B cell (primary cell): ENCODE measurements at regions not wholly inside any gene's neighbourhood (a gene's known extent, or its start where the extent isn't known, plus 50 kb on each side); places are given as distances from the start of the nearest gene placed in this dataset.

Experiments
- ATAC-seq: fragments of 200-7000 bp; cut with Tn5 transposase; one replicate; pipeline ENCODE4 v1.10.0; 2021; ENCODE audit warnings: low read depth, mild to moderate bottlenecking, moderate number of reproducible peaks, moderate library complexity
- CTCF ChIA-PET: fragments of 350-600 bp; sonication (Branson Sonifier 250); formaldehyde crosslinking; loops from one replicate; lab custom pipeline; 2021; ENCODE audit warnings: antibody characterized with exemption, inconsistent platforms; lab: Charles Lee
- POLR2A ChIA-PET: fragments of 350-600 bp; sonication (Branson Sonifier 250); formaldehyde crosslinking; loops from one replicate; lab custom pipeline; 2021; ENCODE audit warnings: antibody characterized with exemption; lab: Charles Lee
- DNase-seq: peaks from one replicate; pipeline ENCODE4 v3.0.0; 2013
- H2AFZ ChIP-seq: 2 replicates; pipeline ENCODE4 v1.6.1; 2012; ENCODE audit warnings: mild to moderate bottlenecking, low read depth, low read length; ENCODE audit not compliant: insufficient read depth, poor library complexity, severe bottlenecking
- H3K27ac ChIP-seq, 2 donors: 1 replicate in 1 of 2; 2 replicates in 1 of 2; pipeline ENCODE4 v1.5.1; 2012 to 2013; ENCODE audit warnings: low read length in 2 of 2, mild to moderate bottlenecking in 2 of 2, moderate library complexity in 1 of 2
- H3K27me3 ChIP-seq, 4 experiments: fragments of 200-600 bp in 1 of 4; sonication (generic) in 1 of 4; replicated peaks in 1 of 4; 1 replicate in 2 of 4; 2 replicates in 2 of 4; pipeline versions ENCODE4 v1.6.1 to v1.7.0; 2013 to 2016; ENCODE audit warnings: low read length in 3 of 4, mild to moderate bottlenecking in 2 of 4, mixed read lengths in 1 of 4, moderate library complexity in 1 of 4; ENCODE audit not compliant: insufficient read depth in 4 of 4, control insufficient read depth in 3 of 4; ENCODE audit errors: control extremely low read depth in 1 of 4
- H3K36me3 ChIP-seq, 2 experiments: replicated peaks in 1 of 2; 1 replicate in 1 of 2; 2 replicates in 1 of 2; pipeline versions ENCODE4 v1.6.1 to v1.7.1; 2013; ENCODE audit warnings: low read length in 1 of 2; ENCODE audit not compliant: insufficient read depth in 2 of 2, control insufficient read depth in 1 of 2; ENCODE audit errors: control extremely low read depth in 1 of 2, extremely low read depth in 1 of 2
- H3K4me1 ChIP-seq, 2 donors: fragments of 200-600 bp in 1 of 2; sonication (generic) in 1 of 2; 1 replicate in 1 of 2; 2 replicates in 1 of 2; pipeline versions ENCODE4 v1.5.1 to v1.6.1; 2013 to 2017; ENCODE audit warnings: low read length in 2 of 2; ENCODE audit not compliant: control insufficient read depth in 2 of 2, insufficient read depth in 2 of 2
- H3K4me2 ChIP-seq: replicated peaks from 2 replicates; pipeline ENCODE3; 2012; ENCODE audit warnings: mild to moderate bottlenecking, low read depth, low read length; ENCODE audit not compliant: poor library complexity, severe bottlenecking
- H3K4me3 ChIP-seq, 5 experiments: fragments of 200-600 bp in 1 of 5; sonication (generic) in 1 of 5; 1 replicate in 3 of 5; 2 replicates in 2 of 5; pipeline versions ENCODE4 v1.5.1 to v1.7.0; 2011 to 2016; ENCODE audit warnings: low read length in 4 of 5, mild to moderate bottlenecking in 4 of 5, low read depth in 2 of 5, control low read depth in 1 of 5, moderate library complexity in 1 of 5; ENCODE audit not compliant: insufficient read depth in 1 of 5; ENCODE audit errors: control extremely low read depth in 1 of 5, extremely low read depth in 1 of 5
- H3K79me2 ChIP-seq: fragments of 200-600 bp; sonication (generic); one replicate; pipeline ENCODE4 v1.6.0; 2016; ENCODE audit warnings: low read length; ENCODE audit not compliant: control insufficient read depth, insufficient read depth
- H3K9ac ChIP-seq: fragments of 200-600 bp; sonication (generic); 2 replicates; pipeline ENCODE4 v1.6.1; 2017; ENCODE audit warnings: mild to moderate bottlenecking, low read length, moderate library complexity
- H3K9me3 ChIP-seq, 3 donors: one replicate each; pipeline versions ENCODE4 v1.6.1 to v1.7.1; 2013; ENCODE audit warnings: low read length in 2 of 3; ENCODE audit not compliant: control insufficient read depth in 2 of 3, insufficient read depth in 1 of 3; ENCODE audit errors: control extremely low read depth in 1 of 3
- H4K20me1 ChIP-seq: 2 replicates; pipeline ENCODE4 v1.6.0; 2012; ENCODE audit warnings: mild to moderate bottlenecking, low read length; ENCODE audit not compliant: insufficient read depth, control insufficient read depth, poor library complexity, severe bottlenecking
- H3K27ac Mint-ChIP-seq: one replicate; pipeline ENCODE4 v1.8.0; 2021; ENCODE audit warnings: mixed read lengths
- H3K27me3 Mint-ChIP-seq: one replicate; pipeline ENCODE4 v1.8.0; 2021; ENCODE audit warnings: mixed read lengths
- H3K4me1 Mint-ChIP-seq: one replicate; pipeline ENCODE4 v1.8.0; 2021; ENCODE audit warnings: mixed read lengths
- H3K4me3 Mint-ChIP-seq: one replicate; pipeline ENCODE4 v1.8.0; 2021; ENCODE audit warnings: mixed read lengths
- H3K9me3 Mint-ChIP-seq: one replicate; pipeline ENCODE4 v1.8.0; 2022; ENCODE audit warnings: mixed read lengths; ENCODE audit not compliant: insufficient read depth
- EZH2 ChIP-seq: IDR thresholded peaks from 2 replicates; pipeline ENCODE4 v1.6.1; 2012; ENCODE audit warnings: borderline replicate concordance, low read depth, mild to moderate bottlenecking, moderate library complexity, low read length; ENCODE audit not compliant: insufficient read depth, poor library complexity, severe bottlenecking
- WGBS: methylation state at CpG from one replicate; pipeline ENCODE4 v1.1.5; 2013; ENCODE audit warnings: missing lambda C conversion rate; ENCODE audit not compliant: insufficient coverage; 5-methylcytosine and 5-hydroxymethylcytosine counted together
- intact Hi-C: fragments of 100-400 bp; cut with micrococcal nuclease; formaldehyde crosslinking; loops from one replicate; pipeline ENCODE4 v1.10.0; 2022
- TF ChIP-seq, protein P1 (sequence below): fragments of 200-600 bp; IDR thresholded peaks from one replicate; pipeline ENCODE4 v1.8.0; 2022; ENCODE audit warnings: antibody characterized with exemption, mild to moderate bottlenecking

- CTCF ChIA-PET, result interaction anchor here (1.1 to 3.0 kb wide), 6 partner anchors 13 to 593 kb away, joined by 3 to 27 read pairs (median 6); no protein-coding TSS in a partner anchor
- intact Hi-C loops, result no loop called here
- Histone ChIP-seq H3K4me3 (no peak overlapping the region), H3K4me2 (no peak overlapping the region), H3K27me3 (peaks cover 0 to 3% (median 0%) of the 10 kb centered on the region in 4 experiments), H4K20me1 (no peaks in the 10 kb centered on the region), H3K9me3 (no peaks in the 10 kb centered on the region), H3K27ac (no peak overlapping the region), H3K4me1 (peaks cover 5 to 10% of the 10 kb centered on the region in 2 donors), H3K79me2 (no peaks in the 10 kb centered on the region), H2AFZ (no peak overlapping the region), H3K9ac (no peak overlapping the region), H3K36me3 (no peaks in the 10 kb centered on the region)
- no peaks in the 10 kb centered on the region for H3K9me3 Mint-ChIP-seq
- 100% methylated on average over 2 of the region's 6 CpGs for WGBS
- no peak for ATAC-seq
- peaks cover 16% of the 10 kb centered on the region for H3K4me1 Mint-ChIP-seq
- H3K27ac Mint-ChIP-seq, result no peak overlapping the region
- POLR2A ChIA-PET, result no interaction called here
- no peaks in the 10 kb centered on the region for H3K27me3 Mint-ChIP-seq
- H3K4me3 Mint-ChIP-seq, result no peak overlapping the region
- DNase-seq, result no peak
- no peak for TF ChIP-seq EZH2
- TF ChIP-seq, protein P1, sequence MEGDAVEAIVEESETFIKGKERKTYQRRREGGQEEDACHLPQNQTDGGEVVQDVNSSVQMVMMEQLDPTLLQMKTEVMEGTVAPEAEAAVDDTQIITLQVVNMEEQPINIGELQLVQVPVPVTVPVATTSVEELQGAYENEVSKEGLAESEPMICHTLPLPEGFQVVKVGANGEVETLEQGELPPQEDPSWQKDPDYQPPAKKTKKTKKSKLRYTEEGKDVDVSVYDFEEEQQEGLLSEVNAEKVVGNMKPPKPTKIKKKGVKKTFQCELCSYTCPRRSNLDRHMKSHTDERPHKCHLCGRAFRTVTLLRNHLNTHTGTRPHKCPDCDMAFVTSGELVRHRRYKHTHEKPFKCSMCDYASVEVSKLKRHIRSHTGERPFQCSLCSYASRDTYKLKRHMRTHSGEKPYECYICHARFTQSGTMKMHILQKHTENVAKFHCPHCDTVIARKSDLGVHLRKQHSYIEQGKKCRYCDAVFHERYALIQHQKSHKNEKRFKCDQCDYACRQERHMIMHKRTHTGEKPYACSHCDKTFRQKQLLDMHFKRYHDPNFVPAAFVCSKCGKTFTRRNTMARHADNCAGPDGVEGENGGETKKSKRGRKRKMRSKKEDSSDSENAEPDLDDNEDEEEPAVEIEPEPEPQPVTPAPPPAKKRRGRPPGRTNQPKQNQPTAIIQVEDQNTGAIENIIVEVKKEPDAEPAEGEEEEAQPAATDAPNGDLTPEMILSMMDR, result no peak
Observed at GRCh38 chr6:151677404-151677803, 130.1 kb upstream of the ESR1 start.

DNA sequence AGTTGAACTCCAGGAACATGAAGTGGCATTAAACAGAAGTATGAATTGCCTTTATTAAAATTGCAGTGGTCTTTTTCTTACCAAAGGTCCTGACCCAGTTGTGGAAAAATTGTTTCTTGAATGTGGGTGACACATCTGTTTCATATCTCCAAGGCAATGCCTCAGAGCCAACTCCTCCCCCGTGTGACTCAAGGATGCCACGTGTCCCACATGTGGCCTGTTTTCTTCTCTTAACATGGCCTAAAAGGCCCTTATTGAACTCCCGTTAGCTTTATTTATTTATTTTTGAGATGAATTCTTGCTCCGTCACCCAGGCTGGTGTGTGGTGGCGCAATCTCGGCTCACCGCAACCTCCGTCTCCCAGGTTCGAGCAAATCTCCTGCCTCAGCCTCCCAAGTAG lies 128.4 kb upstream of the ESR1 start:
- Mint-ChIP-seq H3K27me3 (no peaks in the 10 kb centered on the region), H3K27ac (no peak overlapping the region), H3K4me3 (no peak overlapping the region), H3K9me3 (no peaks in the 10 kb centered on the region), H3K4me1 (peaks cover 16% of the 10 kb centered on the region)
- Histone ChIP-seq H3K9me3 (no peaks in the 10 kb centered on the region), H3K4me2 (no peak overlapping the region), H3K79me2 (no peaks in the 10 kb centered on the region), H3K36me3 (no peaks in the 10 kb centered on the region), H2AFZ (no peak overlapping the region), H3K4me3 (no peak overlapping the region), H3K27me3 (peaks cover 0 to 3% (median 0%) of the 10 kb centered on the region in 4 experiments), H4K20me1 (no peaks in the 10 kb centered on the region), H3K9ac (no peak overlapping the region), H3K27ac (no peak overlapping the region), H3K4me1 (peaks cover 5 to 10% of the 10 kb centered on the region in 2 donors)
- ATAC-seq (no peak), DNase-seq (no peak)
- TF ChIP-seq, protein P1, result no peak
- TF ChIP-seq EZH2, result no peak
- CTCF ChIA-PET, result interaction anchor here (0.6 to 2.9 kb wide), 4 partner anchors 130 to 586 kb away, joined by 3 to 16 read pairs (median 4); no protein-coding TSS in a partner anchor
- intact Hi-C loops, result no loop called here
- 100% methylated on average over 4 of the region's 9 CpGs for WGBS
- POLR2A ChIA-PET, result interaction anchor here (0.7 kb wide), 1 partner anchor 216 kb away, joined by 3 read pairs; no protein-coding TSS in a partner anchor
